ENCODE measurements at regions not wholly inside any gene's neighbourhood (a gene's known extent, or its start where the extent isn't known, plus 50 kb on each side); places are given as distances from the start of the nearest gene placed in this dataset.

DNA sequence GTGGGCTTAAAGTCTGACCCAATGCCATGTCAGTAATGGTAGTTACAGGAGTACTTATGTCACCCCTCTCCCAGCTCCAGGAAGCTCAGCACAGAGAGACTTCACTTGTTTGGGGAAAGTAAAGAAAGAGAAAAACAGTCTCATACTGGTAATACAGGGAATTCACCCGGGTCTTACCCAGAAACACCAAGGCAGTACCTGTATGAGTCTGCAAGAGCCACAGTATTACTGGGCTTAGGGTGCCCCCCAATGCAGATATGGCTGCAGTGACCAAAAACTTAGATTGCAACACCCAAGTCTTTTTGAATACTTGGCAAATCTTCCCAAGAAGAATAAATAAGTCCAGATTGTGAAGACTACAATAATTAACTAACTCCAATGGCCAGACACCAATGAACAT lies 622.1 kb downstream of the IGSF11 start:
- no peak for DNase-seq

DNA sequence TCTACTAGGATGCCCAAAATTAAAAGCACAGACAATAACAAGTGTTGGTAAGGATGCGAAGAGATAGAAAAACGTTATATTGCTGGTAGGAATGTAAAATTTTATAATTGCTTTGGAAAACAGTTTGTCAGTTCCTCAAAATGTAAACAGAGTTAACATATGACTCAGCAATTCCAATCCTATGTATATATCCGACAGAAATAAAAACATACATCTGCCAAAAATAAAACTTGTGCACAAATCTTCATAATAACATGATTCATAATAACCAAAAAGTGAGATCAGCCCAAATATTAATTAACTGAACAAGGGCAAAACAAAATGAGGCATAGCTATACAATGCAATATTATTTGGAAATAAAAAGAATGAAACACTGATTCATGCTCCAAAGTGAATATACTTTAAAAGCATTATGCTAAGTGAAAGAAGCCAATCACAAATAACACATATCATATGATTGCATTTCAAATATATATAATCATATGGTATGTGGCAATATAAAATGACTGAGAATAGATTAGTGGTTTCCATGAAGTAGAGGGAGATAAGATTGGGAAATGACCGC lies 609.3 kb downstream of the IGSF11 start:
- DNase-seq, result no peak

DNA sequence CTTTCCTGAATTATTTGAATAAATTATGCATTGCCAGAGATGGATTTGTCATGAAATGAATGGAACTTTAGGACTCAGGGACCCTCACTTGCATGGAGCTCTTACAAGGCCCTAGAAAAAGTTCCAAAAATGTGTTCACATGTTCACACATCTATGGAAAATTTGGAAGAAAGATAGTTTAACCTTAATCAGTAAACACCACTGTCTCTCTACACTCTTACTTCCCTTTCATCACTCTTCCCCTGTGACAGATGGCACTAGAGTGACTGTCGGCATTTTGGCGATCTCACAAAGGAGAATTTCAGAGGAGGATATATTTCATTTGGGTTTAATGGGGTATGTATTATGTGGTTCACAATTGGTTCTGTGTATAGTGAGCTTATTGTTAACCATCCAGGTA lies 600.8 kb downstream of the IGSF11 start:
- DNase-seq, result no peak

DNA sequence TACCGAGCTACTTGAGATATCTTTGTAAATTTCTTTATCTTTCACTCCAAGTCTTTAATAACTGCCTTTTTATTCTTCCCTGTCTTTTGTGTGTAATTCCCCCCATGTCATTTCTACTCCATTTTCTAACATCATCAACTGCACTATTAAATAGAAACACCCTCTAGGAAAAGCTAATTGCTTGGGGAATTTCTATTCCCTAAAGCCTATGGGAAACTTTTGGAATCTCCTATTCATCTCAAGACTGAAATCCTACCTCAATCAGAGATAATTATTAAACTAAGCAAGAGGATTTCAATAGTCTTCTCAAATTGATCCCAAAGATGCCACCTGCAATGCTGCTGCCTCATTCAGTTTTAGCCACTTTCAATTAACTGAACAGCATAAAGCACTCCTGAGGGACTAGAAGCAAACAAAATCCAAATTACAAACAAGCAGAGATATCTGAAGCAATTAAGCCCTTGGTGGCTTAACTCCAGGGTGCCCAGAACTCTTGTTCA lies 598.7 kb downstream of the IGSF11 start:
- DNase-seq, result no peak

DNA sequence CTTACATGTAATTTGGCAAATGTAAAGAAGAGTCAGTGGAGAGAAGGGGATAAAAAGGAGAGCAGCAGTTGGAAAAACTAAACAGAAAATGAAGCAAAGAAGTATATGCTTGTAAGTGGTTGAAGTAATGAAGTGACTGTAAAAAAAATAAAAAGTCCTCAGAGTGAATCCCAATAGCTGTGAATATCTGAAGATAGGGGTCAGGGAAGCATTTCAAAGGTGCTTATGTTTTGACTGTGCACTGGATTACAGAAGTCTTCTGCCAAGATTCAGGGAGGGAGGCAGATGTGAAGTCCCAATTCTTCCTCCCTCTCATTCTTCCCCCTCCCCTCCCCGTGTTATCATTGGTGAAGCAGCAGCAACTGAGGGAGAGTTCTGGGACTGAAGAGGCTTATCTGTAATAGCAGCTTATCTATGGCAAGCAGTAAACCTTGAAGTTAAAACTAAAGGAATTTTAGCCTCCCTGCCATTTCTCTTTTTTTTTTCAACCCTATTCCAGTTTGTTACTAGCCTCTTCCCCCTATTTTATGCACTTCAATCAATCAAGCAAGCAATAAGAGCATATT lies 597.9 kb downstream of the IGSF11 start:
- DNase-seq, result no peak

DNA sequence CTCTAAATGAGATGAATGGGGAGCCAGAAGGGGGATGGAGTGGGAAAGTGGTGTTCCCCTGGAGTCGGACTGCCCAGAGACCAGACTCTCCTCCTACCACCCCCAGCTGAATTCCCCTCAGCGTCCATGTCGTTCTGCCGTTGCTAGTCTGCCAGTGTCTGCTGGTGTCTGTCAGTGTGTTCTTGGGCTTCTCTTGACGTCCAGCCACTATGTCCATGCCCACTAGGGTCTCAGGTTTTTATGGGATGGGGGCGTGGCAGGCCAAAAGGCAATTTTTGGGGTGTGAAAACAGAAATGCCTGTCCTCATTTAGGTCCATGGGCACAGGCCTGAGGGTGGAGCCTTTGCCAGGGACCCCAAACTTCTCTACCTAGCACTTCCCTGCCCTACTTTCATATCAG lies 589.6 kb downstream of the IGSF11 start:
- DNase-seq, result no peak

DNA sequence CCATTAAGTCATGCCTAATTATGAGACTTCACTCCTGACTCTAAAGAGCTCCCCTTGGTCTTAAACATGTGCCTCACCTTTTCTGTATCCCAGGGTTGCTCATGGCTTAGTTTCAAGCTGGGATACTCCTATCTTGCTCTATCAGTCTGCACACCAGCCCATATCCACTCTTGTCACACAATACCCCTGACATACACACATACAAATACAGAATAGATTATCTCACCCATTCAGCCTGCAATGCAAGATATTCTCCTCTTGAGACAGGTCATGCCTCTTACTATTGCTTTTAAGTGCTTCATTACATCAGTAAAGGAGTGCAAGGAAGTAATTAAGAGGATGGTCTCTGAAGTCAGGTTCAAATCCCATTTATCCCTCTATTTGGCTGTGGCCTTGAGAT lies 587.3 kb downstream of the IGSF11 start:
- no peak for DNase-seq

DNA sequence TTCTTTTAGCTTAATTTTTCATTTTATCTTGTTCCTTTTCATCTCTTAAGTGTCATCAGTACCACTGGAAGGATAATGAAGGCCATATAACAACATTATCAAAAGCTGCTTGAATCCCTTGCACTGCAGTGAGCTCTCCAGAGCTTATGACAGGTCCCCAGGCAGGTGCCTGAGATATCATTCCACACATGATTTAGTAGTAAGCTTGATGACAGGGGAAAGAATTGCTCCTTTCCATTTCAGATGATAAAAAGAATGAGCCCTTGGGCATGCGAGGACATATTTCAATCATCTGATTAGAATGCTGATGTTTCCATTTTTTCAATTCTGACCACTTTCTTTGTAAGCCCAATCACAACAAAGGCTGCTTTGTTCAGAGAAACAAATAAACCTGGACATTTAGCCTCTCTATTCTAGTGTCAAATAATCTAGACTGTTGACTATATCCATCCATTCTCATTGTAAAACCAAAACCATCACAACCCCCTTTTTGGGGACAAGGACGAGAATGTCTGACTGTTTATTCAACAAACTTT lies 567.8 kb downstream of the IGSF11 start:
- DNase-seq, result no peak

DNA sequence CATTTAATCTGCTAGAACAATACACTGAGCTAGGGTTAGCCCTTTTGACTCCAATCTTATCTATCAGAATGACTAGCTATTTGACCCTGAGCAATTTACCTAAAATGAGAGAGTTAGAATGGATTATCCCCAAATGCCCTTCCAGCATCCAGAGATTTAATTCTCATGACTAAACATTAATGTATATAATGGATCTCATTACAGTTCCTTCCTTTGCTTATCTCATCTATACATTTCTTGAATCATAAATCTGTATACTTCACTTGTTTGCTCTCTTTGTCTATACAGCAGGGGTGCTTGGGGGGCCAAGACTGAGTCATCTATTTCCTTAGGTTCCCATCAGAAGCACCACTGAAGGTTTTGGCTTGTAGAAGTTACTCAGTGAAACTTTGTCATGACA lies 565.8 kb downstream of the IGSF11 start:
- DNase-seq, result no peak

DNA sequence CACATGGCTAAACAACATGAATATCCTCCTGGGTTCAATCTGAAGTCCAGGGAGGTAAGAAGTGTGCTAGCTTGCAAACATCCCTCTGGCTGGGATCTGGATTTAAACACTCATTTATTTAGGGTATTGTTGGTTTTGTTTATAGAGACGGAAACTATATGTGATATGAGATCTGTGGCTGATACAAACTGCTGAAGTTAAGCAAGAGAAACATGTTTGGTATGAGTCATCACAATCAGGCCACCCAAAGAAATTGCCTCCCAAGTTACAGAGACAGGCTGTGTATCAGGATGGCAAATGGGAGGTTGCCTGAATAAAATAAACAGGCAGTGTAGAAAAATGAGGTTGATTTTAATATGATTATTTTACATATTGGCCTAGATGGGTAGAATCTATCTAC lies 562.1 kb downstream of the IGSF11 start:
- no peak for DNase-seq

DNA sequence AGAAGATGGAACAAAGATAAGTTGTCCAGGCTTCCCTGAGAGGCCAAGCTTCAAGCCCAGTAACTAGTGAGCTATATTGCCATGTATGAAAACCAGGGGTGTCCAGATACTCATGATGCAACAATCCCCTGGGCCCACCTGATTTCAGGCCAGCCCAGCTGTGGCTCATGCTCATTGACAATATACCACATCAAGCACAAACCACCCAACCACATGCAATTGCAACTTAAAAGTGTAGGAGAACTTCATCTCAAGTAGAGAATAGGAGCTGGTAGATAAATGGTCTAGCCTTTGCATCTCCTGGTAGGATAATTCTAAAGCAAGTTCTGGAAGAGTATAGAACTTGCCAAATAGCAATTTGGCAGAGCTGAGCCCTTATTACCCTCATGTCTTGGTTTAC lies 561.3 kb downstream of the IGSF11 start:
- no peak for DNase-seq

DNA sequence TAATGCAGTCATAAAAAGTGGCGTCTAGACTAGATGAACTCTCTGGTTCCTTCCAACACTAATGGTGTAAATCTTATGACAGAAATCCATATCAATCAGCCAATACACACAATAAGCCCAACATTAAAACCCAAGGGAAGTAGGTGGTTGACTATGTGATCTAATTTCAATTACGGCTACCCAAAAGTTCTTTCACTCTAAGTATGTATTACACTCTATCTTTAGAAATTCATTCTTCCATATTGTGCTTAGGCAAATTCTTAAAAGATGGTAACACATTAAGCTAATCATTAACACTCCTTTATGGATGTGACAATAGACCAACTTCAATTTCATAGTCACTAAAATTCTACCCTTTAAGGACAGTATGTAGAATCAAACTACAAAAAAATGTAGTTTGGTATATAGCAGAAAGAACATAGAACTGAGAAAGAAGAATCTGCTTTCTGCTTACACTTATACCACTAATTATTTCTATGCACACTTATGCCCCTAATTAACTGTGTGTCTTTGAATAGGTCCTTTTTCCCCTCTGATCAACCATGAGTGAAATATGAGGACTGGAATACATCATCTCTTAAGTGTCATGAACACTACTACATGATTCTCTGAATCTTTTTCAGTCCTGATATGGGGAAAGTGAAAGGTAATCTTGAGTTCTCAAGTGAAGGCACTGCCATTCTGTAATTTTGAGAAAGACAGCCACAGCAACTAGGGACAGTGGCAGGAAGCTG lies 557.6 kb downstream of the IGSF11 start:
- no peak for DNase-seq

DNA sequence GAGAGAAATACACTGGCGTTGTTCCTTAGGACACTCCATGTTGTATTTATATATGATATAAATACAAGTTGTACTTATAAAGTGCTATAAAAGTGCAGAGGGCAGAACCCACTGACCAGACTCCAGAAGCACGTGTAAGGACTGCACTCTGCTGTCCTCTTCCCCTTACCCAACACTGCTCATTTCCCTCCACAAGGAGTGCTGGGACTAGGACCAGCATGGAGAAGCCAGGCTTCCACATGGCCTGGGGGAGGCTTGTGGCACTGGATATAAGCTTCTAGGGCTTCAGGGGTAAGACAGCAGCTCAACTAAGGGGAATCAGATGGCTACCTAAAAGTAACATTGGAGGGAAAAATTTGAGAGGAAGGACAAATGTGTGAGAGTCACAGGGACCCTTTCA lies 556.9 kb downstream of the IGSF11 start:
- DNase-seq, result no peak

DNA sequence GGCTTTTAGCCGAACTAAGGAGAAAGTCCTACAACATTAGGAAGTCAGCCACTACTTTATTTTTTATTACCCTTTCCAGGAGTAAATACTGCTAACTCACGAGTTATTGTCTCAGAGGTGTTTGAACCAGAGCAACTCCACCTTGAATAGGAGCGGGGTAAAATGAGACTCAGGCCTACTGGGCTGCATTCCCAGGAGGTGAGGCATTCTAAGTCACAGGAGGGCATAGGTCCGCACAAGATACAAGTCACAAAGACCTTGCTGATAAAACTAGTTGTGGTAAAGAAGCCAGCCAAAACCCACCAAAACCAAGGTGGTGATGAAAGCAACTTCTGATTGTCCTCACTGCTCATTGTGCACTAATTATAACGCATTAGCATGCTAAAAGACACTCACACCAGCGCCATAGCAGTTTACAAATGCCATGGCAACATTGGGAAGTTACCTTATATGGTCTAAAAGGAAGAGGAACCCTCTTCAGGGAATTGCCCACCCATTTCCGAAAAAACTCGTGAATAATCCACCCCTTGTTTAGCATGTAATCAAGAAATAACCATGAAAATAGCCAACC lies 555.9 kb downstream of the IGSF11 start:
- no peak for DNase-seq

DNA sequence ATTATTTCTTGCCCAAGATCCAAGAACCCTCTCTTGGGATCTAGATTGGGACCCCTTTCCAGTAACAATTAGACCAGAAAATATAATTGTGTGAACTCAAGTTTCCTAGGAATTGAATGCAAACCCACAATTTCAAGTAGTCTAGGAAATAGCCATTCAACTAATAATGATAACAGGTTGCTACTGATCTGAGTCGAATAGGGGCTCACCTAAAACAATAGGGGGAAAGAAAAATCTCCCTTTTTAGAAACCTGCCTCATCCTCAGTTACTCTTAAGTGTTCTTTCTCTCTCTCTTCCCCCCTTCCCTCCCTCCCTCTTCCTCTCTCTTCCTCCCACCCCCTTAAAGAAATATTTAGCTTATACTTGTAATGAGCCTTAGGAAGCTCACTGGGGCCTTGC lies 555.3 kb downstream of the IGSF11 start:
- no peak for DNase-seq

DNA sequence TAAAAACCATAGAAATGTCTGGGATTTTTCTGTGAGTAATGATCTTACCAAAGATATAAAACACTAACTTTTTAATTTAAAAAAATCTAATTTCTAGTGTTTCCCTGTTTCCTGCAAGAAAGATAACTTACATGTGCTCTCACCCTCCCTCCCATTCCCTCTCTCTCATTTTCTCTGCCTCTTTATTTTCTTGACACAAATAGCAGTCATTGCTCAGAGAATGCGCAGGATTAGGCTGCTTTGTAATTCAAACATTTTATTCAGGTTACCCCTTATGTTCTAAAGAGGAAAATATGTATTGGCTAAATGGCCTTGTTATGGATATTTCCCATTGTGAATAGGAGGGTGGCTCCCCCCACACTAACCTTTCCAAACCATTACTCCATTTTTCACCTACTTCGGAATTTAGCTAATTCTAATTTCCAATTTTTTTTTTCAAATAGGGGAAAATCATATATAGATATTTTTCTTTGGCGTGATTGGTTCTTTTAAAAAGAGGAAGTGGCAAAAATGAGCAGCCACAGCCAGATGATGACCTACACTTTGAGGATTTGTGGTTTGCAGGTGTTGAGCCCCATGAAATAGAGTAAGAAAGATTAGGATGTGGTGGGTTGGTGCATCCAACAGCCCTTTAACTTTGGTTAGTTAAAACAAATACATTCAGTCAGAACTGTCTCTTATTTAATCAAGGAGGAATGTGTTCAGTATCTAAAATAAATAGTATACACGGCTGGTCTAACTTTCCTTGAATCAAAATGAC lies 554.4 kb downstream of the IGSF11 start:
- DNase-seq, result no peak

DNA sequence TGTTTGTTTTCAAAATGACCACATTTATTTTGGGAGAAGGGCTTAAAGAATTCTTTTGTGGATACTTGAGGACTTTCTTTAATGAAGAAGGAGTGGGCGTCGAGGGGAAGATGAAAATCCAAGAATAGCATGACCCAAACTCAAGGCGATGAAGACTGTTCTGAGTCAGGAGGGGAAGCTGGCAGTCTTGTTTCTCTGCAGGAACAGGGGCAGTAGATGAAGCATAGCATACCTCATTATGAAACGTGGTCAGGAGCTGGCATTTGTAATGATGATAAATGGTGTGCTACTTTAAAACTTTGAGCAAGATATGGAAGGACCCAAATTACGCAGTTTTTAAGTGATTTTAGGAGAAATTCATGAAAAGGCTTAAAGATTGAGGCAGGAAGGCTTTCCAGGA lies 549.0 kb downstream of the IGSF11 start:
- DNase-seq, result no peak

DNA sequence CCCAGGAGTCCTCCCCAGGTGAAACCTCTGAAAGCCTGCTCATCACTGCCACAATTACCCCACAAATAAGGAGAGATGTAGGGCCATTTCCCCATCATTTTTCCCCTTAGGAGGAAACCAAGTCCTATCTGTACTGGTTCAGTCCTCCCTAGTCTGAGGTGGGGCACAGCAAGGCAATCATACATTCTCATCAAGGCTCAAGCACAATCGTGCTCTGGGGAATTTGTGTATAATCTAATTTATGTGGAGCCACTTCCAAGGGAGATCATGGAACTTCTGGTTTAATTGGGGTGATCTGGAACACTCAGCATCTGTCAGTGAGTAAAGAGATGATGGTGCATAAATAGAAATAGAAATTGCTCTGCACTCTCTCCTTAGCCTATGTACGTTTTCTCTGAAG lies 546.9 kb downstream of the IGSF11 start:
- no peak for DNase-seq

DNA sequence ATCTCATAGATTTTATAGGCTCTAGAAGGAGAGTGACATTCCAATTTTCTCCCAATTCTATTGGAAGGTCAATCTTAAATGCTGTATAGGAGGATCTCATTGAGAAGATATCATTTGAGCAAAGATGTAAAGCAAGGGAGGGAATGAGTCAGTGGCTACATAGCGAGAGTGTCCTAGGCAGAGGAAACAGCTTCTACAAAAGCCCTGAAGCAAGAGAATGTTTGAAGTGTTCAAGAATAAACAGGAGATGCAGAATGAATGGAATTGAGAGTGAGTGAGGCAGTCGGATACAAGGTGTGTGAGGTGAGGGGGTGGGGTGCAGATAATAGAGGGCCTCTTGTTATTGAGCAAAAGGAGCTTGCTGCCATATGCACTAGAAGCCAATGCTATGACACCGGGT lies 545.9 kb downstream of the IGSF11 start:
- no peak for DNase-seq

DNA sequence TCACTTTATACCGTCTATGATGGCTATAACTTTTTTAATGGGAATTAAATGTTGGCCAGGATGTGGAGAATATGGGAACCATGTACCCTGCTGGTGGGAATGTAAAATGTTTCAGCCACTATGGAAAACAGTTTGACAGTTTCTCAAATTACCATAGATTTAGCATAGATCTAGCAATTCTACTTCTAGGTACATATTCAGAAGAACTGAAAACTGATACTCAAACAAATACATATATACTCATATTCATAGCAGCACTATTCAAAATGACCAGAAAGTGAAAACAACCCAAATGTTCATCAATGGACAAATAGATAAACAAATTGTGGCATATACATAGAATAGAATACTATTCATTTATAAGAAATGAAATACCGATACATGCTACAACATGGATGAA lies 539.4 kb downstream of the IGSF11 start:
- DNase-seq, result no peak

DNA sequence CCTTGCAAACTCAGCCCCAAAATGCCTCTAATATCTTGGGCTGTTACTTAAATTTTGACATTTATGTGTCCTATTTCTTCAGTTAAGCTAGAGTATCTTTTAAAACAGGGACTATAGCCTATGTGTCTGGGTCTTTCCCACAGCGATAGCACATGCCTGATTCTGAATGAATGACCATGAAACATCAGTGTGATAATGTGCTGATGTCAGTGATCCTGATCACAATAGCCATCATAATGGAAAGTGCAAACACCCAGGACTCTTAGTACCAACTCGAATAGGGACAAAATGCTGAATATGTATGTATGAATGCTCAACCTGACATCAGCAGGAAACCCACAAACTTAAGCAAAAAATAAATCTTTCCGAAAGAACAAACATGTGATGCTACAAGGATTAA lies 537.4 kb downstream of the IGSF11 start:
- no peak for DNase-seq

DNA sequence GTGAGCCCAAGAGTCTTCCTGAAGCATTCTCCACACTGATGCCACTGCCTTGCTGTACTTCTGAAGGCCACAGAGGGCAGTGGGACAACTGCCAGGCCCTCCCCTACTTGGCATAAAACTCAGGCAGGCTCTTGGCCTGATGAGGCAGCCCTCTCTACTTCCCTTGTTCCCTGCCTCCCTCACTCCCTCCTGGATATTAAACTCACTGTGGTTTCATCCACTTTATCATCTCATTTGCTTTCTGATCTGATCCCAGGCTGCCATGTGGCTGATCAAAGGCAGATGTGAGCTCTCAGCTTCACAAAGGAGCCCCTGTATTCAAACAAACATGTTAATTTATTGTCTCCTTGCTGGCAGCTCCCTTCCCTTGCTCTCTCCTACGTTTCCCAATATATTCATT lies 533.5 kb downstream of the IGSF11 start:
- no peak for DNase-seq

DNA sequence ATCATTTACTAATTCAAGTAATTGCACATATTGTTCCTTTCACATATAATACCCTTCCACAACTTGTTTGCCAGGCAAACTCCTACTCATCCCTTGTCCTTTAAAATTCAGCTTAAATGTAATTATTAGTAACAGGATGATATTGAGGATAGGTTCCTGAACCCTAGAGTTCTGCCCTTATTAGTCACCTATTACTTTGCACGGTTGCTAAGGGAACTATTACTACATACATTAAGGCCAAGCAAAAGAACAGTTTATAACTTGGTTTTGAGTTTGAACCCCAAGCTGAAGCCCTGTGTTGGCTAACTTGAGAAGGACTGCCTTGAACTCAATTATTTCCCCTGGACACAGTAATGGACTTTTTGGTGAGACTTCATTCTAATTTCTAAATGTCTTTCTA lies 529.7 kb downstream of the IGSF11 start:
- no peak for DNase-seq
